GM19395 (cell line): ENCODE measurements at regions not wholly inside any gene's neighbourhood (a gene's known extent, or its start where the extent isn't known, plus 50 kb on each side); places are given as distances from the start of the nearest gene placed in this dataset.

Experiments
- ATAC-seq: cut with Tn5 transposase; IDR thresholded peaks from one replicate; pipeline ENCODE4 v1.9.1; 2021; ENCODE audit warnings: mild to moderate bottlenecking, moderate library complexity; ENCODE audit not compliant: unreplicated experiment

GRCh38 chr22:47692811-47693210, 930.4 kb downstream of the TBC1D22A start:
- ATAC-seq, result no peak

- no peak for ATAC-seq
Observed at GRCh38 chr22:47691152-47691895, 928.9 kb downstream of the TBC1D22A start.

- no peak for ATAC-seq
Observed at GRCh38 chr22:47690586-47690985, 928.1 kb downstream of the TBC1D22A start.

GRCh38 chr22:47690166-47690565, 927.7 kb downstream of the TBC1D22A start:
- no peak for ATAC-seq

GRCh38 chr22:47687776-47688175, 925.3 kb downstream of the TBC1D22A start:
- no peak for ATAC-seq

GRCh38 chr22:47687346-47687655, 924.9 kb downstream of the TBC1D22A start:
- no peak for ATAC-seq

GRCh38 chr22:47686594-47687345, 924.3 kb downstream of the TBC1D22A start:
- no peak for ATAC-seq

GRCh38 chr22:47681411-47682165, 919.1 kb downstream of the TBC1D22A start:
- no peak for ATAC-seq

GRCh38 chr22:47678636-47679287, 916.3 kb downstream of the TBC1D22A start:
- no peak for ATAC-seq

- ATAC-seq, result no peak
Observed at GRCh38 chr22:47678048-47678447, 915.6 kb downstream of the TBC1D22A start.

- no peak for ATAC-seq
Observed at GRCh38 chr22:47676685-47677084, 914.2 kb downstream of the TBC1D22A start.

- no peak for ATAC-seq
Observed at GRCh38 chr22:47674600-47674999, 912.1 kb downstream of the TBC1D22A start.

GRCh38 chr22:47673557-47673956, 911.1 kb downstream of the TBC1D22A start:
- ATAC-seq, result no peak

GRCh38 chr22:47672526-47672925, 910.1 kb downstream of the TBC1D22A start:
- ATAC-seq, result no peak

GRCh38 chr22:47665151-47665550, 902.7 kb downstream of the TBC1D22A start:
- no peak for ATAC-seq

- ATAC-seq, result no peak
Observed at GRCh38 chr22:47663615-47664605, 901.5 kb downstream of the TBC1D22A start.

GRCh38 chr22:47659467-47660223, 897.2 kb downstream of the TBC1D22A start:
- ATAC-seq, result no peak

GRCh38 chr22:47658182-47658581, 895.7 kb downstream of the TBC1D22A start:
- ATAC-seq, result no peak

- ATAC-seq, result no peak
Observed at GRCh38 chr22:47657224-47657623, 894.8 kb downstream of the TBC1D22A start.
